LNCaP clone FGC (cell line): ENCODE measurements at regions not wholly inside any gene's neighbourhood (a gene's known extent, or its start where the extent isn't known, plus 50 kb on each side); places are given as distances from the start of the nearest gene placed in this dataset.

Source experiments
- DNase-seq: peaks from one replicate; pipeline ENCODE4 v3.0.0-alpha.2; 2011; ENCODE audit warnings: low read depth
- H3K4me3 ChIP-seq: 2 replicates; pipeline ENCODE4 v1.5.1; 2011; ENCODE audit warnings: mild to moderate bottlenecking, low read depth, low read length, control low read depth
- CTCF ChIP-seq: IDR thresholded peaks from 2 replicates; pipeline ENCODE4 v1.5.1; 2012; ENCODE audit warnings: mild to moderate bottlenecking; ENCODE audit not compliant: control insufficient read depth, insufficient read depth; ENCODE audit errors: extremely low read depth

- no peak overlapping the region for H3K4me3 ChIP-seq
- no peak for DNase-seq
- no peak for TF ChIP-seq CTCF
Observed at GRCh38 chr9:135224286-135224877, 136.9 kb downstream of the OLFM1 start.

DNA sequence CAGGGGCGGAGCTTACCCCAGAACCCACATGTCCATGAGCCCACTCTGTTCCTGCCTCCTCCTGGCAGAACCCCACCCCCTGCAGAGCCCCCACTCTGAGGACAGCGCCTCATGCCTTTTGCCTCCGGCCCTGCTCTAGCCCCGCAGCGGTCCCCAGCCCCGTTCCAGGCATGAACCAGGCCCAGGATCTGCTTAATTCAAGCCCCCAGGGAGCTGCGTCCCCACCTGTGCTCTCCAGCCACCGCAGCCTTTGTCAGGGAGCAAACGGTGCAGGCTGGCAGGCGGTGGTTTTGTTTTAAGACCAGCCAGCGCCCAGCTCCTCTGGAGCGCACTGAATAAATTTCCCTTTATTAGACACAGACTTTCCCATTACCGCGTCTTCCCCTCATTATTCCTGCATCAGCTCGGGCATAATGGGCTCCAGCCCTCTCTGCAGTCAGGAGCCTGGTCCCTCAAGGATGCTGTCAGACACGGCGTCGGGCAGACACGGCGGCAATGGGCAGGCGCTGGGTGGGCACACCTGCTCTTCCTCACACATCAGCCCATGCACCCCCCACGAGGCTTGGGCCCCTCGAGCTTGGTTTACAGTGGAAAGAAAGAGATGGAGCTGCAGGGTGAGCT, 137.6 kb downstream of the OLFM1 start:
- no peak for TF ChIP-seq CTCF
- DNase-seq = no peak
- H3K4me3 ChIP-seq = no peak overlapping the region

- no peak overlapping the region for H3K4me3 ChIP-seq
- TF ChIP-seq CTCF = no peak
- no peak for DNase-seq
Observed at GRCh38 chr9:135225619-135226228, 138.3 kb downstream of the OLFM1 start.

DNA sequence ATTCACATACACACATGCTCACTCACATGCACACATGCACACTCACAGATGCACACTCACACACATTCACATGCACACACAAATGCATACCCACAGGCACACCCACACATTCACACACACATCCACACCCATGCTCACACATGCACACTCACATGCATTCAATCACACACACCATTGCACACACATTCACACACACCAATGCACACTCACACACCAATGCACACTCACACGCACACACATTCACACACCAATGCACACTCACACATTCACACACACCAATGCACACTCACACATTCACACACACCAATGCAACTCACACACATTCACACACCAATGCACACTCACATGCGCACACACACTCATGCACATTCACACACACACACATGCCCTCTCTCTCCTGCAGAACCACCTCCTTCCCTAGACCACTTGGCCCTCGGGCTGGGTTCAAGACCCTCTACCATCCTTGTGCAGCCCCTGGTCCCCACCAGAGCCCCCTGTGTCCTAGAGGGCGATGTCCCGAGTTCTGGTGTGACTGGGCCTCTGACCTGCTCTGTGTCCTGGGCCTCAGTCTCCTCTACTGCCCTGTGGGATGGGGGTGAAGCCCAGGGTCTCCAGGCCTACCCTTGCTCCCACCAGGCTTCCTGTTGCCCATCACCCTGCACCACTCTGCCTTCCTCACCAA, 139.0 kb downstream of the OLFM1 start:
- TF ChIP-seq CTCF = no peak
- H3K4me3 ChIP-seq = no peak overlapping the region
- no peak for DNase-seq

DNA sequence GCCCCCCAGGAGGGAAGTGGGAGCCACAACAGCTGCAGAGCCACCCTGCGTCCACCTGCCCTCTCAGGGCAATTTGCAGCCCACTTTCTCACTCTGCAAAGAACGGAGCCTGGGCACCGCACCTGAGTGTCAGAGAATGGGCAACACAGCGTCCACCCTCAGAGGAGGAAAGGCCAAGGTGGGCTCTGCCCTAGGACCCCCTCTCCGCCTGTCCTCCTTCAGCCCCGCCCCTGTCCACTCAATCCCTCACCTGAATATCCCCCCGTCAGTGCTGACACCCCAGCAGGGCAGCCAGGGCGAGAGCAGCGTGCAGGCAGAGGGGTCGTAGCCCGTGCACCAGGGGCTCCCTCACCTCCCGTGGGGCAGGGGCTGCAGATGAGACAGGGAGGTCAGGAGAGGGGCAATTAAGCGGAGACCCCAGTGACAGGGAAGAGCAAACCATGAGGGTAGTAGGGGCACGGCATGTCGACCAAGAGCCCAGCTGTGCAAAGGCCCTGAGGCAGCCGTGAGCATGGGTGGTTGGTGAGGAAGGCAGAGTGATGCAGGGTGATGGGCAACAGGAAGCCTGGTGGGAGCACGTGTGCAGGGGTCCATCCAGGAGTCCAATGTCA, 140.3 kb downstream of the OLFM1 start:
- no peak overlapping the region for H3K4me3 ChIP-seq
- no peak for TF ChIP-seq CTCF
- no peak for DNase-seq

DNA sequence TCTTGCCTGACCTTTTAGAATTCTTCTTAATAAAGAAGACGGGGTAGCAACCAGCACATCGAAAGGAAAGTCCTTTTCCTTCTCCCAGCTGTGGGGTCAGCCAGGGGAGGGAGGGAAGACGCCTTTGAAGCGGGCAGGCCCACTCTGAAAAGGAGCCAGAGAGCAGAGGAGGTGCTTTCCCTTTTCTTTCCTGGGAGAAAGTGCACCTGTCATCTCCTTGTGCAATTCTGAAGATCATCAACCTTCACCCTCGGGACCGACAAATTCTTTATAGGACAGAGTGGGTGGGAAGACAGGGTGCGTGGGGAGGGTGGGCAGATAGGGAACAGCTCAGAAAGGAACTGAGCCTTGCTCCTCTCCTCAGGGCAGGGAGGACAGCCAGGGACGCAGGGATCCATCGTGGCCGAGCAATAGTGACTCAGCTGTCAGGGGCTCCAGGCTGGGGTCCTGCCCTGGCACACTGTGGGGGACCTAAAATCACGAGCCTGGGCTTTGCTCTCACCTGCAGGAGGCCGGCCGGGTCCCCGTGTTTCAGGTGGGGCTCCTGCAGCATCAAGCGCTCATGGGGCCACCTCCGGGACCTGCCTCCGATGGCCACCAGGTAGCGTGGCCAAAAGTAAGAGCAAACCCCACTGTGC, 141.0 kb downstream of the OLFM1 start:
- no peak for DNase-seq
- H3K4me3 ChIP-seq = no peak overlapping the region
- TF ChIP-seq CTCF = no peak
